ENCODE measurements at regions not wholly inside any gene's neighbourhood (a gene's known extent, or its start where the extent isn't known, plus 50 kb on each side); places are given as distances from the start of the nearest gene placed in this dataset.
A peak's percentile ranks its signal among the peaks of the same experiment; 100 is the strongest.

DNA sequence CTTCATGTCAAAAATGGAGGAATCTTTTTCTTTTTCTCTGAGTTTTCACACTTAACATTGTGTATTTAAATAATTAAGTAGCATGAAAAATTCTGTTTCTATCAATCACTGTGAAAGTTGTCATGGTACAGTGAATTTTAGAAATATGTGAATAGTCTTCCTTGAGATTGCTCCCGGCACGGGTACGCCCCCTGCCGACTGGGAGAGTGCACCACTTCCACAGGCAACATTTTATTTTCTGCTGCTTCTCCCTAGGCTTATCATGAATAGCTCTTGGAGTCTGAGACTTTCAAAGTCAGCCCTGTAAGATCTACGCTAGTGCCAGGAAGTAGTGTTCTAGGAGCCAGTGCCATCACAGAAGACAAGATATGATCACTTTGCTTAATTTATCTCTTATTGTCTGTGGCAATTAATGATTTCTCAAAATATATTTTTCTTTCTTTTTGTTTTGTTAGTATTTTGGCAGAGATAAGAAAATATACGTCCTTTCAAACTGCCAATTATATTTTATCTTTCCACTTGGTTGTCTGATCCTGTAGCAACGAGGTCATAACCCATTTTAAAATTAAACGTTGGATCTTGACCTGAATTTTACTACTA, 763.8 kb upstream of the AADAT start:
- ATAC-seq (ENCODE audit: low read depth) (peak; percentile 60), DNase-seq (ENCODE audit: low spot score) (no peak)
- H3K9me3 ChIP-seq (ENCODE audit: severe bottlenecking), result no peaks in the 10 kb centered on the region
- no peak overlapping the region for H3K27ac ChIP-seq (ENCODE audit: poor library complexity, severe bottlenecking)
- no peaks in the 10 kb centered on the region for H3K4me1 ChIP-seq (ENCODE audit: insufficient read depth, poor library complexity, severe bottlenecking)
- TF ChIP-seq, protein P1, sequence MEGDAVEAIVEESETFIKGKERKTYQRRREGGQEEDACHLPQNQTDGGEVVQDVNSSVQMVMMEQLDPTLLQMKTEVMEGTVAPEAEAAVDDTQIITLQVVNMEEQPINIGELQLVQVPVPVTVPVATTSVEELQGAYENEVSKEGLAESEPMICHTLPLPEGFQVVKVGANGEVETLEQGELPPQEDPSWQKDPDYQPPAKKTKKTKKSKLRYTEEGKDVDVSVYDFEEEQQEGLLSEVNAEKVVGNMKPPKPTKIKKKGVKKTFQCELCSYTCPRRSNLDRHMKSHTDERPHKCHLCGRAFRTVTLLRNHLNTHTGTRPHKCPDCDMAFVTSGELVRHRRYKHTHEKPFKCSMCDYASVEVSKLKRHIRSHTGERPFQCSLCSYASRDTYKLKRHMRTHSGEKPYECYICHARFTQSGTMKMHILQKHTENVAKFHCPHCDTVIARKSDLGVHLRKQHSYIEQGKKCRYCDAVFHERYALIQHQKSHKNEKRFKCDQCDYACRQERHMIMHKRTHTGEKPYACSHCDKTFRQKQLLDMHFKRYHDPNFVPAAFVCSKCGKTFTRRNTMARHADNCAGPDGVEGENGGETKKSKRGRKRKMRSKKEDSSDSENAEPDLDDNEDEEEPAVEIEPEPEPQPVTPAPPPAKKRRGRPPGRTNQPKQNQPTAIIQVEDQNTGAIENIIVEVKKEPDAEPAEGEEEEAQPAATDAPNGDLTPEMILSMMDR (IDR thresholded peaks at IDR 0.05; ENCODE audit: poor library complexity, severe bottlenecking), result peak; percentile 86
- no peaks in the 10 kb centered on the region for H3K27me3 ChIP-seq (ENCODE audit: insufficient read depth, poor library complexity, severe bottlenecking)
- no peak overlapping the region for H3K4me3 ChIP-seq (ENCODE audit: severe bottlenecking)
- H3K36me3 ChIP-seq (ENCODE audit: low read depth), result no peaks in the 10 kb centered on the region

DNA sequence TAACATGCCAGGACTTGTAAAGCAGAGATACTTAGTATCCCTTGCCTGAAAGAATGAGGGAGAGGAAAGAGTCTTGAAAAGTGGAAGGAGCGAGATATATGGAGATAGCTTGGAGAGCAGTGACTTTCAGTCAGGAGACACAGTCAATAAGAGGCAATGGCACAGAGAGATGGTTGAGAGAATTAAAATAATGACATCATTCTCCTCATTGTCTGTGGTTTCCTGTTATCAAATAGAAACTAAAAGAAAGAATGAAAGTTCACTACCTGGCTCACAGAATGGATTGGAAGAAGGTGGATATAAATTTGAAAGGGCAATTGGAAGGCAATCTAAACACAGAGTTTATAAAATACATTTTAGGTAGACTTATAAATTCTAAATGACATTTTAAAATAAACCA, 760.2 kb upstream of the AADAT start:
- Histone ChIP-seq H3K27ac (ENCODE audit: poor library complexity, severe bottlenecking) (no peak overlapping the region), H3K4me1 (ENCODE audit: insufficient read depth, poor library complexity, severe bottlenecking) (no peaks in the 10 kb centered on the region), H3K27me3 (ENCODE audit: insufficient read depth, poor library complexity, severe bottlenecking) (no peaks in the 10 kb centered on the region), H3K4me3 (ENCODE audit: severe bottlenecking) (no peak overlapping the region), H3K36me3 (ENCODE audit: low read depth) (no peaks in the 10 kb centered on the region), H3K9me3 (ENCODE audit: severe bottlenecking) (no peaks in the 10 kb centered on the region)
- TF ChIP-seq, protein P1 (IDR thresholded peaks at IDR 0.05; ENCODE audit: poor library complexity, severe bottlenecking), result no peak
- ATAC-seq (ENCODE audit: low read depth), result no peak
- DNase-seq (ENCODE audit: low spot score), result no peak

DNA sequence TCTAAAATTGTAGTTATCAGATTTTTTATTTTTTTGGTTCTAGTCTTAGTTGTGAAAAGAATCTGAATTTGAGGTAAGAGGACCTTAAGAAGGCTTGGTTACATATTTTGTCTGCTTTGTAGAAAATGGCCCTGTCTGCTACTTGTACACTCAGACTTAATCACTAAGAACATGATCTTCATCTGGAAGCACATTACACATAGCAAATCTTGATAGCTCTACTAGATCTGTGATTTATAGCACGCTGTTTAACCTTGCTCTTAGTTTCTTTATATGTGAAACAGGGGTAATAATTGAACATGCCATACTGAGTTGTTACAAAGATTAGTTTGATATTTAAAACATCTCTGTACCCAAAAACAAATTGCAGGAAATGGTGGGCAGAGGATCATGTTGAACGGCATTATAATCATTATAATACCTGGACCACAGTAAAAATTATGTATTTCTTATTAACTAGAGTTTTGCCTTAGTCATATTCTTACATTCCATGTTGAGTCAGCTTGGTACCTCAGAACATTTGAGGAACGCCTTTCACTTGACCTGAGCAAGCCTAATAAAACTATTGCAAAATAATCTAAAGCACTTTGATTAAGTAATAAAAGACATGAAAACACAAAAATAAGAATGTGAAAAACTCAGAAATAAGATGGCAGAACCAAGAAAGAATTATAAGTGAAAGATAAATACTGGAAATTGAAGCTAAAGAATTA, 738.0 kb upstream of the AADAT start:
- Histone ChIP-seq H3K9me3 (ENCODE audit: severe bottlenecking) (no peaks in the 10 kb centered on the region), H3K27me3 (ENCODE audit: insufficient read depth, poor library complexity, severe bottlenecking) (no peaks in the 10 kb centered on the region), H3K4me1 (ENCODE audit: insufficient read depth, poor library complexity, severe bottlenecking) (peaks cover 25% of the 10 kb centered on the region), H3K36me3 (ENCODE audit: low read depth) (no peaks in the 10 kb centered on the region), H3K4me3 (ENCODE audit: severe bottlenecking) (no peak overlapping the region), H3K27ac (ENCODE audit: poor library complexity, severe bottlenecking) (peak overlapping the region; percentile 96)
- ATAC-seq (ENCODE audit: low read depth), result peak; percentile 93
- no peak for DNase-seq (ENCODE audit: low spot score)
- TF ChIP-seq, protein P1 (IDR thresholded peaks at IDR 0.05; ENCODE audit: poor library complexity, severe bottlenecking), result no peak

DNA sequence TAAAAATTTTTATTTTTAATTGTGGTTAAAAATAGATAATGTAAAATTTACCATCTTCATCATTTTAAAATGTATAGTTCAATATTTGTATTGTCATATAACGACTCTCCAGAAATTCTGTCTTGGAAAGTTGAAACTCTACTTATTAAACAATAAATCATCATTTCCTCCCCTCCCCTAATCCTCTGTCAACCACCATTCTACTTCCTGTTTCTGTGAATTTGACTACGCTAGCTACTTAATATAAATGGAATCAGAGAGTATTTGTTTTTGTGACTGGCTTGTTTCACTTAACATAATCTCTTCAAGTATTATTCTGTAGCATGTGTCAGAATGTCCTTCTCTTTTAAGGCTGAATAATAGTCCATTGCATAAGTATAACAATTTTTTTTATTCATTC, 729.0 kb upstream of the AADAT start:
- DNase-seq (ENCODE audit: low spot score), result no peak

More for the DNA sequence above, 729.0 kb upstream of the AADAT start:
- H3K4me1 ChIP-seq (ENCODE audit: insufficient read depth, poor library complexity, severe bottlenecking), result no peaks in the 10 kb centered on the region
- TF ChIP-seq, protein P1 (IDR thresholded peaks at IDR 0.05; ENCODE audit: poor library complexity, severe bottlenecking), result no peak
- H3K36me3 ChIP-seq (ENCODE audit: low read depth), result no peaks in the 10 kb centered on the region
- H3K27ac ChIP-seq (ENCODE audit: poor library complexity, severe bottlenecking), result no peak overlapping the region
- no peak for ATAC-seq (ENCODE audit: low read depth)
- H3K9me3 ChIP-seq (ENCODE audit: severe bottlenecking), result peaks cover 9% of the 10 kb centered on the region
- H3K27me3 ChIP-seq (ENCODE audit: insufficient read depth, poor library complexity, severe bottlenecking), result no peaks in the 10 kb centered on the region
- no peak overlapping the region for H3K4me3 ChIP-seq (ENCODE audit: severe bottlenecking)
